ENCODE measurements at regions not wholly inside any gene's neighbourhood (a gene's known extent, or its start where the extent isn't known, plus 50 kb on each side); places are given as distances from the start of the nearest gene placed in this dataset.
"Not testable (repeated sequence)": the region's sequence is repeated elsewhere in the genome, so short reads cannot be mapped to it uniquely, and the experiment has no call there.

DNA sequence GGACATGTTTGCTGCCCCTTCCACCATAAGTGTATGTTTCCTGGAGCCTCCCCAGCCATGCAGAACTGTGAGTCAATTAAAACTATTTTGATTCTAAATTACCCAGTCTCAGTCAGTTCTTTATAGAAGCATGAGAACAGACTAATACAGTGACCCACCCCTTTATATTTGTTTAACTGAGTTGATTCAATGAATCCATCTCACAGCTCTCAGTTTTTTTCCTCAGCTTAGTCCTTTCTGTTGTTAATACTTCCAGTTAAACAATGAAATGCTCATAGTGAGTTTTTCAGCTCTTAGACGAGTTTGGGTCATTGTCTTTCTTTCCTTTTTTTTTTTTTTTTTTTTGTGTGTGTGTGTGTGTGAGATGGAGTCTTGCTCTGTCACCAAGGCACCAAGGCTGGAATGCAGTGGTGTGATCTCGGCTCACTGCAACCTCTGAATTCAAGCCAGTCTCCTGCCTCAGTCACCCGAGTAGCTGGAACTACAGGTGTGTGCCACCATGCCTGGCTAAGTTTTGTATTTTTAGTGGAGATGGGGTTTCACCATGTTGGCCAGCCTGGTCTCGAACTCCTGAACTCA, 627.4 kb downstream of the SPATA31A7 start:
- H3K9me3 Mint-ChIP-seq; DNase-seq (ENCODE audit: low spot score in 2 of 2): not testable (repeated sequence)

DNA sequence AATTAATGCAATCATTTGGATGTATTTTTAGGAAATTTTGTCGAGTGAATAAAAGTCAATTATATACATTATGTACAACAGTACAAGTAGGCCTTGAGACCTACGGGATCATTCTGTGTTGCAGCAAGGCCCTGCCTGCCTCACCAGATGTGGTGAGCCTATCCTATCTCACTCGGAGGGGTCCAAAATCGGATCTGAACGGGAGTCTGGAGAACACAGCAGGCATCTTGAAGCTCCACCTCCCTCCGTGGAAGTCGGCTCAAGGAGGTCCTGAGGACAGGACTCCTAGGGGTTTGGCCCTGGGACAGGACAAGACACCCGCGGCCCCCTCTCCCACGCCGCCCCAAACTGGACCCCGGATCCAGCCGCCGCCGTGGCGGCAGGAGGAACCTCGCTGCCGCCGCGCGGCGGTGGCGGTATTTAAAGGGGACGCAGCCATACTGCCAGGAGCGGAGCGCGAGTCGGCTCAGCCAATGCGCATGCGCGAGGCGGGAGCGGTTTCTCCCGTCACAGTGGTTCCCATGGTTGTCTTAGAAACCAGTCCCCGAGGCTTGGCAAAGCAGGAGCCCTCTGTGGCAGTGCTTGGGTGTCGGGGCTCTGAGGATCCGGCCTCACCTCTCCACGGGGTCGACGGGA, 663.9 kb downstream of the SPATA31A7 start:
- ATAC-seq (ENCODE audit: low read depth) (peak; percentile 74), DNase-seq (ENCODE audit: low spot score in 2 of 2) (peak; percentile 62 to 78)
- not testable (repeated sequence) for H3K27me3 Mint-ChIP-seq, H3K36me3 Mint-ChIP-seq, H3K4me3 Mint-ChIP-seq, H3K9me3 Mint-ChIP-seq, H3K4me1 Mint-ChIP-seq, H3K27ac Mint-ChIP-seq

More for the DNA sequence above, 627.4 kb downstream of the SPATA31A7 start:
- ATAC-seq (ENCODE audit: low read depth); H3K27me3 Mint-ChIP-seq; H3K4me3 Mint-ChIP-seq; H3K36me3 Mint-ChIP-seq; H3K27ac Mint-ChIP-seq; H3K4me1 Mint-ChIP-seq: not testable (repeated sequence)

DNA sequence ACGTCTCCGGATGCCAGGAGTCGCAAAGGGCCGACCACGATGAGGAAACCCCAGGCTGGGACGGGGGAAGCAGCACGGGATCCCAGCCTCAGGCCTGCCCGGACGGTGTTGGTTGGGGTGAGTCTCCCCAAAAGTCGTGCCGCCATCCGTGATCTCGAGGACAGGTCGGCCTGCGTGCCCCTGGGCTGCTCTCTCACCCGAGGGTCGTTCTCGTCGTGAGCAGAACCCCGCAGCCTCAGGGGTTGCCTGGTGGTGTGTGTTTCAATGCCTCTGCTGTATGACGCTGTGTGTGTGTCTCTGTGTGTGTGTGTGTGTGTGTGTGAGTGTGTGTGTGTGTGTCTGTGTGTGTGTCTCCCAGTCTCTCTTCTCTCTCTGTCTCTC, 664.4 kb downstream of the SPATA31A7 start:
- ATAC-seq (ENCODE audit: low read depth); H3K27ac Mint-ChIP-seq; DNase-seq (ENCODE audit: low spot score in 2 of 2); H3K27me3 Mint-ChIP-seq; H3K9me3 Mint-ChIP-seq; H3K4me1 Mint-ChIP-seq; H3K36me3 Mint-ChIP-seq; H3K4me3 Mint-ChIP-seq: not testable (repeated sequence)

DNA sequence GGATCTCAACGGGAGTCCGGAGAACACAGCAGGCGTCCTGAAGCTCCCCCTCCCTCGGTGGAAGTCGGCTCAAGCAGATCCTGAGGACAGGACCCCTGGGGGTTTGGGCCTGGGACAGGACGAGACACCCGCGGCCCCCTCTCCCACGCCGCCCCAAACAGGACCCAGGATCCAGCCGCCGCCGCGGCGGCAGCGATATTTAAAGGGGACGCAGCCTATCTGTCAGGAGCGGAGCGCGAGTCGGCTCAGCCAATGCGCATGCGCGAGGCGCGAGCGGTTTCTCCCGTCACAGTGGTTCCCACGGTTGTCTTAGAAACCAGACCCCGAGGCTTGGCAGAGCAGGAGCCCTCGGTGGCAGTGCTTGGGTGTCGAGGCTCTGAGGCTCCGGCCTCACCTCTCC, 666.4 kb downstream of the SPATA31A7 start:
- not testable (repeated sequence) for DNase-seq (ENCODE audit: low spot score in 2 of 2); H3K27me3 Mint-ChIP-seq; H3K4me1 Mint-ChIP-seq; H3K9me3 Mint-ChIP-seq; H3K27ac Mint-ChIP-seq; H3K4me3 Mint-ChIP-seq; H3K36me3 Mint-ChIP-seq
- peak; percentile 56 for ATAC-seq (ENCODE audit: low read depth)

DNA sequence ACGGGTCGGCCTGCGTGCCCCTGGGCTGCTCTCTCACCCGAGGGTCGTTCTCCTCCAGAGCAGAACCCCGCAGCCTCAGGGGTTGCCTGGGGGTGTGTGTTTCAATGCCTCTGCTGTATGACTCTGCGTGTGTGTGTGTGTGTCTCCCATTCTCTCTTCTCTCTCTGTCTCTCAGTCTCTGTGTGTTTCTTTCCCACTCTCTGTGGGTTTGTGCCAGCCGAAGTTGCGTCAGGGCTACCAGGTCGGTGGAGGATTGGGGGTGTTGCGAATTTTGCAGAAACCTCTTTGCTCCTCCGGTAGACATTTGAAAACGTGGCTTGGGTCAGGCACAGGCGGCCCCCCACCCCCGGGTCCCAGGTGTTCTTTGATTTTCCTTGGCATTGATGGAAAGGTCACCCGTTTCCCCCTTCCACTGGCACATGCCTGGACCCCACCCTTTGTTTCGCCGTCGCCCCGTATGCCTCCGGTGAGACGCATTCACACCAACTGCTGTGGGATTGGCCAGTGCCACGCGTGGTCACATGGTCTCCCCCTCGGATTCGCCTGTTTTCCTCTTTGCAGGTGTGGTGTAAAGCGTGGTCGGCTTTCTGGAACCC, 667.1 kb downstream of the SPATA31A7 start:
- peak overlapping the region; percentile 56 for H3K4me3 Mint-ChIP-seq
- ATAC-seq (ENCODE audit: low read depth); H3K27ac Mint-ChIP-seq; H3K36me3 Mint-ChIP-seq; H3K9me3 Mint-ChIP-seq; H3K4me1 Mint-ChIP-seq; H3K27me3 Mint-ChIP-seq: not testable (repeated sequence)
- DNase-seq (ENCODE audit: low spot score in 2 of 2): peak in 1 of 2 donors; percentile 10

DNA sequence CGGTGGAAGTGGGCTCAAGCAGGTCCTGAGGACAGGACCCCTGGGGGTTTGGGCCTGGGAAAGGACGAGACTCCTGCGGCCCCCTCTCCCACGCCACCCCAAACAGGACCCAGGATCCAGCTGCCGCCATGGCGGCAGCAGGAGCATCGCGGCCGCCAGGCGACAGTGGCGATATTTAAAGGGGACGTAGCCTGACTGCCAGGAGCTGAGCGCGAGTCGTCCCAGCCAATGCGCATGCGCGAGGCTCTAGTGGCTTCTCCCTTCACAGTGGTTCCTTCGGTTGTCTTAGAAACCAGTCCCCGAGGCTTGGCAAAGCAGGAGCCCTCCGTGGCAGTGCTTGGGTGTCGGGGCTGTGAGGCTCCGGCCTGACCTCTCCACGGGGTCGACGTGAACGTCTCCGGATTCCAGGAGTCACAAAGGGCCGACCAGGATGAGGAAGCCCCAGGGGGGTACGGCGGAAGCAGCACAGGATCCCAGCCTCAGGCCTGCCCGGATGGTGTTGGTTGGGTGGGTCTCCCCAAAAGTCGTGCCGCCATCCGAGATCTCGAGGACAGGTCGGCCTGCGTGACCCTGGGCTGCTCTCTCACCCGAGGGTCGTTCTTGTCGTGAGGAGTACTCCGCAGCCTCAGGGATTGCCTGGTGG, 668.0 kb downstream of the SPATA31A7 start:
- peak; percentile 81 for ATAC-seq (ENCODE audit: low read depth)

DNA sequence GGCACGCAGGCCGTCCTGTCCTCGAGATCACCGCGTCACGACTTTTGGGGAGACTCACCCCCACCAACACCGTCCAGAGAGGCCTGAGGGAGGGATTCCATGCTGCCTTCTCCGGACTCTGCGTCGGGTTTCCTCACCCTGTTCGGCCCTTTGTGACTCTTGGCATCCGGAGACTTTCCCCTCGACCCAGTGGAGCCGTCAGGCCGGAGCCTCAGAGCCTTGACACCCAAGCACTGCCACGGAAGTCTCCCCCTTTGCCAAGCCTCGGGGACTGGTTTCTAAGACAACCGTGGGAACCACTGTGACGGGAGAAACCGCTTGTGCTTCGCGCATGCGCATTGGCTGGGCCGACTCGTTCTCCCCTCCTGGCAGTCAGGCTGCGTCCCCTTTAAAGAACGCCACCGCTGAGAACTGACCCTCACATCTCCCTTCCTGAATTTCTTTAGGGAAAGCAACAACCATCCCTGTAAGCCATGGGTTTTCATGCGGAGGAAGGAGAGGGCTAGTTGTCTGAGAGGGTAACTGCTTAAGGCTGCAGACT, 672.7 kb downstream of the SPATA31A7 start:
- not testable (repeated sequence) for H3K4me1 Mint-ChIP-seq, H3K9me3 Mint-ChIP-seq, H3K36me3 Mint-ChIP-seq, H3K4me3 Mint-ChIP-seq, H3K27me3 Mint-ChIP-seq, H3K27ac Mint-ChIP-seq
- peak in 1 of 2 donors; percentile 49 for DNase-seq (ENCODE audit: low spot score in 2 of 2)
- ATAC-seq (ENCODE audit: low read depth): peak; percentile 11

More for the DNA sequence above, 668.0 kb downstream of the SPATA31A7 start:
- not testable (repeated sequence) for H3K4me1 Mint-ChIP-seq; H3K4me3 Mint-ChIP-seq; H3K9me3 Mint-ChIP-seq; H3K27ac Mint-ChIP-seq; H3K27me3 Mint-ChIP-seq; DNase-seq (ENCODE audit: low spot score in 2 of 2); H3K36me3 Mint-ChIP-seq

DNA sequence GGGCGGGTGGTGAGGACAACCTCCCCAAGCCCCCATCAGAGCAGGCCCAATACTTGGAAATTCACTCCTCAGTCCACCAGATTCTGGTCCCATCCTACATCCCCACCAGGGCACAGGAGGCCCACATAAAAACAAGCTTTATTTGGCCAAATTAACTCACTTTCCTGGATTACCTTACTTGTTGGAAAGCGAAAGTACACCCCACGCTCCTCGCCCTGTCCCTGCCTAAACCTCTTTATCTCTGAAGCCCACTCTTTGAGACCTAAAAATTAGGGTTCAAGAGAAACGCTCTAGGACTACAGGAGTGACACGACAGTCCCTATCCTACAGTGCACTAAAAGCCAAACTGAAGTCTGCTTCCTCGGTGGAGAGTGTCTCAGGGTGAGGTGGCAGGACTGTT, 674.6 kb downstream of the SPATA31A7 start:
- H3K27ac Mint-ChIP-seq; H3K4me1 Mint-ChIP-seq; H3K27me3 Mint-ChIP-seq; H3K36me3 Mint-ChIP-seq; H3K9me3 Mint-ChIP-seq; H3K4me3 Mint-ChIP-seq; DNase-seq (ENCODE audit: low spot score in 2 of 2); ATAC-seq (ENCODE audit: low read depth): not testable (repeated sequence)

DNA sequence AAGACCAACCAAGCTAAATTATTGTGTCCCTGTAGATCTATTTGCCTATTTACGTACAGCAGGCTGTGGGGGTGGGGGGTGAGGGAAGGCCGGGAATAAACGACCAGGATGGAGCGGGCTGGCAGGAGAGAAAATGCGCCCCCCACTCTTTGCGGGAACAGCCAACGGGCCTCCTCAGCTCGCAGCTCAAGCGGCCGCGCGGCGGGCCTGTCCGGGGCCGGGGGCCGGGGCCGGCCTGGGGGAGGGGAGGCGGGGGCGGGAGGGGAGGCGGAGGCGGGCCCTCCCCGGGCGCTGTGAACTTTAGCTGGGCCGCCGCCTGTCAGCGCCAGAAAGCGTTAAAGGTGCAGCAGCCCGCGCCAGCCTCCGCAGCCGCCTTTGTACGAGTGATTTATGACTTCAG, 679.1 kb downstream of the SPATA31A7 start:
- H3K9me3 Mint-ChIP-seq; H3K4me1 Mint-ChIP-seq; ATAC-seq (ENCODE audit: low read depth); H3K4me3 Mint-ChIP-seq; DNase-seq (ENCODE audit: low spot score in 2 of 2); H3K27me3 Mint-ChIP-seq; H3K27ac Mint-ChIP-seq; H3K36me3 Mint-ChIP-seq: not testable (repeated sequence)

DNA sequence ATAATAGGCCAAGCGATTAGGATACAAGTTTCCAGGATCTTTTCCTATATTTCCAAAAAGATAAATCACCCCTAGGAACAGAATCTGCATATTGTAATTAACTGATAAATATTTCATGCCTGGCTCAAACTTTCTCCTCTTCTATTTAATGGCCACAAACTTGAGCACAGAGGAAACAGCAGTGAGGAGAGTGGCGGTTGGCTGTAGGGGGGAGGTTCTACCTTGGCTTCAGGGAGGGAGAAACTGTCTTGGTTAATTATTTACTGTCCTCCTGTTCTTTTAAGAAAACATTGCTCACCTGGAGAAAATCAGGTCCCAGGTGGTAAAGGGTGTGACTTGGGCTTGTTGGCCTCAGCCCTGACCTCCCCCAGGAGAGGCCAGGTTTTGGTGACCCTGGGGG, 682.5 kb downstream of the SPATA31A7 start:
- not testable (repeated sequence) for H3K27me3 Mint-ChIP-seq; H3K27ac Mint-ChIP-seq; ATAC-seq (ENCODE audit: low read depth); H3K9me3 Mint-ChIP-seq; H3K36me3 Mint-ChIP-seq; H3K4me3 Mint-ChIP-seq; H3K4me1 Mint-ChIP-seq; DNase-seq (ENCODE audit: low spot score in 2 of 2)

Data from memory B cell (primary cell).